ENCODE measurements at regions not wholly inside any gene's neighbourhood (a gene's known extent, or its start where the extent isn't known, plus 50 kb on each side); places are given as distances from the start of the nearest gene placed in this dataset.

- POLR2A ChIA-PET: no interaction called here
- Histone ChIP-seq H3K4me1 (no peaks in the 10 kb centered on the region), H3K27ac (no peak overlapping the region), H3K4me2 (no peak overlapping the region), H3K9me3 (peaks cover 7% of the 10 kb centered on the region; the same call in 1 of the 3 replicates), H3K4me3 (no peak overlapping the region)
- ATAC-seq: no peak
- CTCF ChIA-PET: no interaction called here
- FAIRE-seq: no peak
- no peak for DNase-seq (ENCODE audit: low read depth in 1 of 2, low spot score in 1 of 2)
- WGBS (ENCODE audit: missing lambda C conversion rate): 4% methylated on average over 3 of the region's 3 CpGs
- TF ChIP-seq FOSB (CRISPR knock-in tag; IDR thresholded peaks at IDR 0.05) (no peak), BHLHE40 (IDR thresholded peaks at IDR 0.05; ENCODE audit: low read depth, low read length) (no peak), ZFP36 (IDR thresholded peaks at IDR 0.05; ENCODE audit: borderline replicate concordance, partially characterized antibody) (no peak), CBX8 (IDR thresholded peaks at IDR 0.05) (no peak), ZSCAN20 (CRISPR knock-in tag; IDR thresholded peaks at IDR 0.05) (no peak)
These were observed 552.9 kb upstream of the LRATD1 start for GRCh38 chr2:14079576-14079975.

GRCh38 chr2:14081521-14081920, 551.0 kb upstream of the LRATD1 start:
- TF ChIP-seq E2F6 (IDR thresholded peaks at IDR 0.05; ENCODE audit: borderline replicate concordance, low read depth): no peak
- TF ChIP-seq ZNF302 (CRISPR knock-in tag; IDR thresholded peaks at IDR 0.05): no peak
- no peak for TF ChIP-seq HOXB13 (CRISPR knock-in tag; IDR thresholded peaks at IDR 0.05; ENCODE audit: low read depth)
- TF ChIP-seq TFCP2L1 (CRISPR knock-in tag; IDR thresholded peaks at IDR 0.05): no peak
- TF ChIP-seq CBX8 (IDR thresholded peaks at IDR 0.05): no peak
- no peak for TF ChIP-seq EHF (CRISPR knock-in tag; IDR thresholded peaks at IDR 0.05)
- no peak for TF ChIP-seq BHLHE40 (IDR thresholded peaks at IDR 0.05; ENCODE audit: low read depth, low read length)
- no peak for TF ChIP-seq HDAC2 (IDR thresholded peaks at IDR 0.05)
- no peak for TF ChIP-seq RCOR1 (IDR thresholded peaks at IDR 0.05; ENCODE audit: low read depth, low read length)
- no peak for TF ChIP-seq HMGXB4 (CRISPR knock-in tag; IDR thresholded peaks at IDR 0.05; ENCODE audit: borderline replicate concordance)
- no peak for TF ChIP-seq TP53 (CRISPR knock-in tag; IDR thresholded peaks at IDR 0.05)
- TF ChIP-seq CEBPB (IDR thresholded peaks at IDR 0.05): no peak
- TF ChIP-seq SMC3 (IDR thresholded peaks at IDR 0.05): no peak
- no peak for TF ChIP-seq NR3C1 (IDR thresholded peaks at IDR 0.05)
- TF ChIP-seq NPAS2 (CRISPR knock-in tag; IDR thresholded peaks at IDR 0.05; ENCODE audit: borderline replicate concordance): no peak
- no peak for TF ChIP-seq MAFK (IDR thresholded peaks at IDR 0.05; ENCODE audit: partially characterized antibody)
- TF ChIP-seq HOXB5 (CRISPR knock-in tag; IDR thresholded peaks at IDR 0.05): no peak
- TF ChIP-seq EHMT2 (IDR thresholded peaks at IDR 0.05; ENCODE audit: low read depth): no peak
- WGBS (ENCODE audit: missing lambda C conversion rate): 0% methylated on average over 1 of the region's 1 CpG
- ATAC-seq (no peak), DNase-seq (ENCODE audit: low read depth in 1 of 2, low spot score in 1 of 2) (no peak), FAIRE-seq (no peak)
- ChIA-PET POLR2A (no interaction called here), CTCF (no interaction called here)
- H3K9me3 ChIP-seq: peaks cover 7% of the 10 kb centered on the region; the same call in 1 of the 3 replicates
- H3K27ac ChIP-seq: no peak overlapping the region
- H3K4me3 ChIP-seq: no peak overlapping the region
- no peak overlapping the region for H3K4me2 ChIP-seq
- H3K4me1 ChIP-seq: no peaks in the 10 kb centered on the region

- no peak for TF ChIP-seq KDM5A (IDR thresholded peaks at IDR 0.05)
- TF ChIP-seq NPAS2 (CRISPR knock-in tag; IDR thresholded peaks at IDR 0.05; ENCODE audit: borderline replicate concordance): no peak
- TF ChIP-seq CEBPB (IDR thresholded peaks at IDR 0.05): no peak
- TF ChIP-seq BHLHE40 (IDR thresholded peaks at IDR 0.05; ENCODE audit: low read depth, low read length): no peak
- TF ChIP-seq SREBF2 (IDR thresholded peaks at IDR 0.05): no peak
- TF ChIP-seq FOSL2 (IDR thresholded peaks at IDR 0.05): no peak
- TF ChIP-seq FOSL2 (CRISPR knock-in tag; IDR thresholded peaks at IDR 0.05): no peak
- TF ChIP-seq RCOR1 (IDR thresholded peaks at IDR 0.05; ENCODE audit: low read depth, low read length): no peak
- no peak for TF ChIP-seq RNF2 (IDR thresholded peaks at IDR 0.05; ENCODE audit: borderline replicate concordance, low read depth)
- no peak for FAIRE-seq
- H3K9me3 ChIP-seq: peaks cover 10% of the 10 kb centered on the region; the same call in 1 of the 3 replicates
- no peak for DNase-seq (ENCODE audit: low read depth in 1 of 2, low spot score in 1 of 2)
- ATAC-seq: no peak
- H3K27ac ChIP-seq: no peak overlapping the region
- ChIA-PET POLR2A (no interaction called here), CTCF (no interaction called here)
- 25% methylated on average over 5 of the region's 5 CpGs for WGBS (ENCODE audit: missing lambda C conversion rate)
- no peak overlapping the region for H3K4me2 ChIP-seq
- no peaks in the 10 kb centered on the region for H3K4me1 ChIP-seq
- H3K4me3 ChIP-seq: no peak overlapping the region
These were observed 549.9 kb upstream of the LRATD1 start for GRCh38 chr2:14082640-14083039.

Data from A549 (cell line).